ENCODE measurements at regions not wholly inside any gene's neighbourhood (a gene's known extent, or its start where the extent isn't known, plus 50 kb on each side); places are given as distances from the start of the nearest gene placed in this dataset.

GRCh38 chr2:144240656-144241339 lies 279.1 kb downstream of the ZEB2 start:
- DNase-seq, result no peak

- no peak for DNase-seq
These were observed 280.2 kb downstream of the ZEB2 start for GRCh38 chr2:144239726-144240125.

GRCh38 chr2:144239306-144239705 lies 280.6 kb downstream of the ZEB2 start:
- no peak for DNase-seq

- DNase-seq, result no peak
These were observed 281.9 kb downstream of the ZEB2 start for GRCh38 chr2:144237830-144238627.

GRCh38 chr2:144237108-144237507 lies 282.8 kb downstream of the ZEB2 start:
- DNase-seq, result no peak

- no peak for DNase-seq
These were observed 284.9 kb downstream of the ZEB2 start for GRCh38 chr2:144235050-144235449.

- no peak for DNase-seq
These were observed 285.4 kb downstream of the ZEB2 start for GRCh38 chr2:144234542-144234871.

GRCh38 chr2:144233733-144234541 lies 286.0 kb downstream of the ZEB2 start:
- no peak for DNase-seq

GRCh38 chr2:144233317-144233716 lies 286.6 kb downstream of the ZEB2 start:
- no peak for DNase-seq

- no peak for DNase-seq
These were observed 289.4 kb downstream of the ZEB2 start for GRCh38 chr2:144230448-144231085.

GRCh38 chr2:144230033-144230432 lies 289.9 kb downstream of the ZEB2 start:
- DNase-seq, result no peak

- no peak for DNase-seq
These were observed 290.6 kb downstream of the ZEB2 start for GRCh38 chr2:144229296-144229695.

GRCh38 chr2:144227427-144228105 lies 292.4 kb downstream of the ZEB2 start:
- no peak for DNase-seq

- DNase-seq, result no peak
These were observed 294.8 kb downstream of the ZEB2 start for GRCh38 chr2:144225076-144225475.

GRCh38 chr2:144224472-144224871 lies 295.4 kb downstream of the ZEB2 start:
- no peak for DNase-seq

- DNase-seq, result no peak
These were observed 299.9 kb downstream of the ZEB2 start for GRCh38 chr2:144219979-144220378.

GRCh38 chr2:144217853-144218633 lies 301.9 kb downstream of the ZEB2 start:
- no peak for DNase-seq

GRCh38 chr2:144215701-144216675 lies 303.9 kb downstream of the ZEB2 start:
- no peak for DNase-seq

GRCh38 chr2:144215207-144215606 lies 304.7 kb downstream of the ZEB2 start:
- DNase-seq, result no peak

- no peak for DNase-seq
These were observed 306.1 kb downstream of the ZEB2 start for GRCh38 chr2:144213797-144214196.

- DNase-seq, result no peak
These were observed 308.1 kb downstream of the ZEB2 start for GRCh38 chr2:144211826-144212225.
